ENCODE measurements at regions not wholly inside any gene's neighbourhood (a gene's known extent, or its start where the extent isn't known, plus 50 kb on each side); places are given as distances from the start of the nearest gene placed in this dataset.

GRCh38 chr4:10371121-10371520, 86.1 kb downstream of the ZNF518B start:
- no peak for TF ChIP-seq CTCF (IDR thresholded peaks at IDR 0.05)
- no peak for ATAC-seq (ENCODE audit: low FRiP score)

GRCh38 chr4:10369517-10369916, 87.7 kb downstream of the ZNF518B start:
- no peak for ATAC-seq (ENCODE audit: low FRiP score)
- no peak for DNase-seq (ENCODE audit: low spot score)
- no peak for TF ChIP-seq CTCF (IDR thresholded peaks at IDR 0.05)

More at GRCh38 chr4:10371121-10371520, 86.1 kb downstream of the ZNF518B start:
- no peak for DNase-seq (ENCODE audit: low spot score)

GRCh38 chr4:10366628-10367027, 90.6 kb downstream of the ZNF518B start:
- DNase-seq (ENCODE audit: low spot score) (no peak), ATAC-seq (ENCODE audit: low FRiP score) (no peak)
- TF ChIP-seq CTCF (IDR thresholded peaks at IDR 0.05) = no peak

GRCh38 chr4:10364194-10364593, 93.0 kb downstream of the ZNF518B start:
- ATAC-seq (ENCODE audit: low FRiP score) = no peak

GRCh38 chr4:10354746-10355145, 102.5 kb downstream of the ZNF518B start:
- DNase-seq (ENCODE audit: low spot score) (no peak), ATAC-seq (ENCODE audit: low FRiP score) (no peak)
- TF ChIP-seq CTCF (IDR thresholded peaks at IDR 0.05) = no peak

More at GRCh38 chr4:10364194-10364593, 93.0 kb downstream of the ZNF518B start:
- DNase-seq (ENCODE audit: low spot score) = no peak
- no peak for TF ChIP-seq CTCF (IDR thresholded peaks at IDR 0.05)

- DNase-seq (ENCODE audit: low spot score) = no peak
- TF ChIP-seq CTCF (IDR thresholded peaks at IDR 0.05) = no peak
- no peak for ATAC-seq (ENCODE audit: low FRiP score)
Observed at GRCh38 chr4:10354225-10354624, 103.0 kb downstream of the ZNF518B start.

GRCh38 chr4:10353110-10353509, 104.1 kb downstream of the ZNF518B start:
- ATAC-seq (ENCODE audit: low FRiP score) = no peak
- no peak for DNase-seq (ENCODE audit: low spot score)

More at GRCh38 chr4:10353110-10353509, 104.1 kb downstream of the ZNF518B start:
- TF ChIP-seq CTCF (IDR thresholded peaks at IDR 0.05) = no peak

Data from omental fat pad (tissue), 3 donors.